HG02678 (cell line): ENCODE measurements at regions not wholly inside any gene's neighbourhood (a gene's known extent, or its start where the extent isn't known, plus 50 kb on each side); places are given as distances from the start of the nearest gene placed in this dataset.
"Not testable (repeated sequence)": the region's sequence is repeated elsewhere in the genome, so short reads cannot be mapped to it uniquely, and the experiment has no call there.

Experiments
- ATAC-seq: cut with Tn5 transposase; IDR thresholded peaks from one replicate; pipeline ENCODE4 v1.9.1; 2021; ENCODE audit warnings: mild to moderate bottlenecking, moderate library complexity; ENCODE audit not compliant: unreplicated experiment

- ATAC-seq = no peak
These were observed 1229.0 kb upstream of the NRXN1 start for GRCh38 chr2:52260904-52261303.

GRCh38 chr2:52258967-52259366 is 1227.0 kb upstream of the NRXN1 start:
- ATAC-seq = not testable (repeated sequence)

- no peak for ATAC-seq
These were observed 1226.1 kb upstream of the NRXN1 start for GRCh38 chr2:52258038-52258437.

- ATAC-seq = no peak
These were observed 1221.6 kb upstream of the NRXN1 start for GRCh38 chr2:52253416-52253980.

GRCh38 chr2:52238782-52239181 is 1206.8 kb upstream of the NRXN1 start:
- no peak for ATAC-seq

GRCh38 chr2:52222128-52222527 is 1190.2 kb upstream of the NRXN1 start:
- ATAC-seq = no peak

- no peak for ATAC-seq
These were observed 1188.5 kb upstream of the NRXN1 start for GRCh38 chr2:52220393-52220792.

- no peak for ATAC-seq
These were observed 1178.7 kb upstream of the NRXN1 start for GRCh38 chr2:52210611-52211010.

- no peak for ATAC-seq
These were observed 1178.2 kb upstream of the NRXN1 start for GRCh38 chr2:52210161-52210560.

- no peak for ATAC-seq
These were observed 1162.4 kb upstream of the NRXN1 start for GRCh38 chr2:52194342-52194741.

- ATAC-seq = no peak
These were observed 1161.9 kb upstream of the NRXN1 start for GRCh38 chr2:52193804-52194203.

- no peak for ATAC-seq
These were observed 1160.7 kb upstream of the NRXN1 start for GRCh38 chr2:52192656-52193055.

- no peak for ATAC-seq
These were observed 1149.1 kb upstream of the NRXN1 start for GRCh38 chr2:52181080-52181479.

- no peak for ATAC-seq
These were observed 1146.9 kb upstream of the NRXN1 start for GRCh38 chr2:52178845-52179244.

GRCh38 chr2:52145005-52145404 is 1113.1 kb upstream of the NRXN1 start:
- no peak for ATAC-seq

- ATAC-seq = no peak
These were observed 1112.7 kb upstream of the NRXN1 start for GRCh38 chr2:52144590-52144989.

GRCh38 chr2:52141076-52141475 is 1109.1 kb upstream of the NRXN1 start:
- no peak for ATAC-seq

GRCh38 chr2:52139241-52139640 is 1107.3 kb upstream of the NRXN1 start:
- no peak for ATAC-seq

GRCh38 chr2:52135235-52135634 is 1103.3 kb upstream of the NRXN1 start:
- ATAC-seq = no peak

- ATAC-seq = no peak
These were observed 1096.1 kb upstream of the NRXN1 start for GRCh38 chr2:52128081-52128480.

GRCh38 chr2:52127527-52127926 is 1095.6 kb upstream of the NRXN1 start:
- no peak for ATAC-seq

- ATAC-seq = no peak
These were observed 1085.4 kb upstream of the NRXN1 start for GRCh38 chr2:52117299-52117698.

GRCh38 chr2:52115750-52116149 is 1083.8 kb upstream of the NRXN1 start:
- ATAC-seq = no peak
